Heart left ventricle (tissue), 13 donors: ENCODE measurements at regions not wholly inside any gene's neighbourhood (a gene's known extent, or its start where the extent isn't known, plus 50 kb on each side); places are given as distances from the start of the nearest gene placed in this dataset.

Source experiments
- POLR2A ChIP-seq, 2 donors: fragments of 450-650 bp; IDR thresholded peaks; one replicate each; pipeline ENCODE4 v1.6.1; 2017; ENCODE audit warnings: antibody characterized with exemption in 2 of 2, mild to moderate bottlenecking in 2 of 2, moderate library complexity in 2 of 2
- TF ChIP-seq, protein P1 (sequence below), 12 donors: fragments of 200-600 bp; sonication (generic) in 4 of 12; IDR thresholded peaks; one replicate each; pipeline versions ENCODE4 v1.5.0 to v1.8.0; 2018 to 2022; ENCODE audit warnings: antibody characterized with exemption in 12 of 12, mild to moderate bottlenecking in 5 of 12
- donor health status: ischemic (EF 13 %, LVEDD 7.1; RV severe dilation, severe dysfunction).
- donor health status: DM: no; HTN: yes; CAD: no.
- donor health status: DM: no; HTN: no; CAD: no.
- donor health status: ischemic (EF 25% LVEDD 6.9; RV normal size, moderate dysfunction).
- donor health status: ischemic (EF 25% LVEDD 5.7; RV mildly dilated, moderate dysfunction).
- donor health status: ischemic (EF 35%, LVEDD 5.7; RV mildly dilated, moderate dysfunction).
- donor health status: nonischemic (EF 11% LVEDD 7.7; RV severe dilation, severe dysfunction).
- donor health status: DM: yes; HTN: yes; CAD: no.
- donor health status: PGD.
- donor health status: ischemic (EF 29% LVEDD 5.4; RV normal size, mild dysfunction).
- donor health status: nonischemic (EF 23%, LVEDD 6.1; RV moderate dilation, normal function).

DNA sequence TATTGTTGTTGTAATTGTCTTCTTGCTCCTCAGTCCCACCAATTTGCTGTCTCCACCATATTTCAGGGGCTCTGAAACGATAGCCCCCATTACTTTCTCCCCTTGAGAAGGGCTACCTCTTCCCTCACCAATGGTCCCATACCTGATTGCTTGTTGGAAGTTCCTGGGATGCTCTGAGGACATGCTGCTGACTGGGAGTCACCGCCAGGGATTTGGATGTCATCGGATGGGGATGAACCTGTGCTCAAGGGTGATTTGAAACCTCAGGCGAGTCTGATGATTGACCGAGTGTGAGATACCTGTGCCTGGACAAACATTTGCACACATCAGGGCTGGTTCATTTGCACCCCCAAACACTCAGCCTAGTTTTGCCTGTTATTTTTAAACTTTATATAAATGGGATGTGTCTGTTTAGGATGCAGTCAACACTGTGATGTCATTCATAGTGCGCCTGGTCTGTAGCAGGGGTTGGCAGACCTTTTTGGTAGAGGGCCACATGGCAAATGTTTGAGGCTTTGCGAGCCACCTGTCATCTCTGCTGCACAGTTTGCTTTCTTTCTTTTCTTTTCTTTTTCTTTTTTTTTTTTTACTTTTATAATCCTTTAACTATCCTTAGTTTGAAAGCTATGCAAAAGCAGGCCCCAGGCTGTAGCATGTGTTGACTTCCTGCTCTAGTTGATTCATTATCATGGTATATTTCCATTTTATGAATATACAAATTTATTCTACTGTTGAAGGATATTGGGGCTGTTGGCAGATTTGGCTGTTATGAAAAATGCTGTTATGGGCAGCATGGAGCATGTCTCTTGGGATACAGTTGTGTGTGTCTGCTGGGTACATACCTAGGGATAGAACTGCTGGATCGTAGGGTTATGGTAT lies 118.5 kb upstream of the PHACTR3 start:
- TF ChIP-seq, protein P1, sequence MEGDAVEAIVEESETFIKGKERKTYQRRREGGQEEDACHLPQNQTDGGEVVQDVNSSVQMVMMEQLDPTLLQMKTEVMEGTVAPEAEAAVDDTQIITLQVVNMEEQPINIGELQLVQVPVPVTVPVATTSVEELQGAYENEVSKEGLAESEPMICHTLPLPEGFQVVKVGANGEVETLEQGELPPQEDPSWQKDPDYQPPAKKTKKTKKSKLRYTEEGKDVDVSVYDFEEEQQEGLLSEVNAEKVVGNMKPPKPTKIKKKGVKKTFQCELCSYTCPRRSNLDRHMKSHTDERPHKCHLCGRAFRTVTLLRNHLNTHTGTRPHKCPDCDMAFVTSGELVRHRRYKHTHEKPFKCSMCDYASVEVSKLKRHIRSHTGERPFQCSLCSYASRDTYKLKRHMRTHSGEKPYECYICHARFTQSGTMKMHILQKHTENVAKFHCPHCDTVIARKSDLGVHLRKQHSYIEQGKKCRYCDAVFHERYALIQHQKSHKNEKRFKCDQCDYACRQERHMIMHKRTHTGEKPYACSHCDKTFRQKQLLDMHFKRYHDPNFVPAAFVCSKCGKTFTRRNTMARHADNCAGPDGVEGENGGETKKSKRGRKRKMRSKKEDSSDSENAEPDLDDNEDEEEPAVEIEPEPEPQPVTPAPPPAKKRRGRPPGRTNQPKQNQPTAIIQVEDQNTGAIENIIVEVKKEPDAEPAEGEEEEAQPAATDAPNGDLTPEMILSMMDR (IDR thresholded peaks at IDR 0.05), result no peak
- TF ChIP-seq POLR2A (IDR thresholded peaks at IDR 0.05), result no peak
